T follicular helper cell (primary cell): ENCODE measurements at regions not wholly inside any gene's neighbourhood (a gene's known extent, or its start where the extent isn't known, plus 50 kb on each side); places are given as distances from the start of the nearest gene placed in this dataset.

ENCODE experiments used
- DNase-seq: peaks from one replicate; pipeline ENCODE4 v3.0.0-alpha.2; 2020; ENCODE audit warnings: low read depth

DNA sequence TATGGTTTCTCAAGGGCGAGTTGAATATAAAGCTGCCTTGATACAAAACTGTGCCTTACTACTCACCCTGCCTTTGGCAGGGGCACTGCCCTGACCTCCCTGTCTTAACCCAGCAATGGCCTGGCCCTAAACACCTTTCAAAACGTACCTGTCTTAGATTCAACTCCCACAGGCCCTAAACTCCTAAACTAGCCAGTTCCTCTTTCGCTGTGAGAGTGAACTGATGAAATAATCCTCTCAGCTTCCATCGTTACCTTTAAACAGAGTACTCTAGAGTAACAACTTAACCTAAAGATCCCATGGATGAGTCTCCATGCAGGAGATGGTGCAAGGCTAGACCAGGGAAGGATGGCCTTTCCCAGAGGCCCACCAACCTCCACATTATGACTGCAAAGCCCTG, 133.0 kb upstream of the THBS1 start:
- no peak for DNase-seq

DNA sequence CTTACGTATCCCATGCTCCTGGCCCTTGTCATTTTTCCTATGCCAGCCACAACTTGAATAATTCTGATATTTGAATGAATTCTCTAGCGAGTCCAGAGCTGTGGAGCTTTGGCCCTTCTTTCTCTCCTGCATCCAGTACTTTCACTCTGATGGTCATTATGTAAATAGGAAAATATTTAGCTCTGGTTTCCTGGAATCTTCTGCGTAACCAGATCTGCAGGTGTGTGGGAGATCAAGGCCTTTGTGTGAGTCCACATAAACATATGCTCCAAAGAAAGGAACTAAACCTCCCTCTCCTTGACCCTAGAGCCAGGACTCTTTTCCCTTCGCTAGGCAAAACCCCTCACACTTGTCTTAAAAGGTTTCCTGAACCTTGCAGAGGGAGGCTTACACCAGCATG, 132.5 kb upstream of the THBS1 start:
- no peak for DNase-seq

GRCh38 chr15:39451121-39451688, 129.7 kb upstream of the THBS1 start:
- DNase-seq: no peak

DNA sequence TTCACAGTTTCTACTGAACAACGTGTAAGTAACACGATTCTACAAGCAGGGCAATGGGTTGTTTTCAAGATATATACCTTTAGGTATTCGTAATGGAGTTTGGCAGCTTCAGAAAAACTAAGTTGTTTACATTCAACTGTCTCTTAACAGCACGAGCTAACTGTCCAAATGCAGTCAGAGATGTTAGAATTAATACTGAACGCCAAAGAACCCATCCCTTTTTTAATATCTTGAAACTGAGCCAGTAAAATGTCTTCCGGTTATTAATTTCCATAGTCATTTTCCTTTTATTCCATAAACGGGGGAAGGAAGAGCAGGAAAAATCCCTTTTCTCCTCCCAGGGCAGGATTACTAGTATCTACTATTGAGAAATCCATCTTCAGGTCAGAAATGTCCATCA, 129.0 kb upstream of the THBS1 start:
- DNase-seq: no peak

DNA sequence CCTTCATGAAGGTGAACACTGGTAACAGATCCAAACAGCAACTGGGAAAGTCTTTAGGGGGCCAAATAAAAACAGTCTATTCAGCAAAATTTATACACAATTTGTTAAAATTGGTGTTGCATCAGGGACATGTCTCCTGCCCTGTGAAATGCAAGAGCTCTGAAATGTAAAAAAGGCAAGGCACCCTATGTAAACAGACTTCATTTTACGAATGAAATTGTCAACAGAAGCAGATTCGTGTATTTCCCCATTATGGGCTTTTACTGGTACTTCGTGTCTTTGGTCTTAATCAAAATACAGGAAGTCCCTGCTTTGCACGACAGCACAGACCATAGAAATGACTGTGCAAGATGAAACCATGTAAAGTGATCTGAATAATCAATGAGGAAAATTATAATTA, 127.3 kb upstream of the THBS1 start:
- no peak for DNase-seq

GRCh38 chr15:39454189-39454986, 126.5 kb upstream of the THBS1 start:
- DNase-seq: no peak

- no peak for DNase-seq
Measured at GRCh38 chr15:39455471-39455991, 125.3 kb upstream of the THBS1 start.

GRCh38 chr15:39456159-39456558, 124.7 kb upstream of the THBS1 start:
- DNase-seq: no peak

DNA sequence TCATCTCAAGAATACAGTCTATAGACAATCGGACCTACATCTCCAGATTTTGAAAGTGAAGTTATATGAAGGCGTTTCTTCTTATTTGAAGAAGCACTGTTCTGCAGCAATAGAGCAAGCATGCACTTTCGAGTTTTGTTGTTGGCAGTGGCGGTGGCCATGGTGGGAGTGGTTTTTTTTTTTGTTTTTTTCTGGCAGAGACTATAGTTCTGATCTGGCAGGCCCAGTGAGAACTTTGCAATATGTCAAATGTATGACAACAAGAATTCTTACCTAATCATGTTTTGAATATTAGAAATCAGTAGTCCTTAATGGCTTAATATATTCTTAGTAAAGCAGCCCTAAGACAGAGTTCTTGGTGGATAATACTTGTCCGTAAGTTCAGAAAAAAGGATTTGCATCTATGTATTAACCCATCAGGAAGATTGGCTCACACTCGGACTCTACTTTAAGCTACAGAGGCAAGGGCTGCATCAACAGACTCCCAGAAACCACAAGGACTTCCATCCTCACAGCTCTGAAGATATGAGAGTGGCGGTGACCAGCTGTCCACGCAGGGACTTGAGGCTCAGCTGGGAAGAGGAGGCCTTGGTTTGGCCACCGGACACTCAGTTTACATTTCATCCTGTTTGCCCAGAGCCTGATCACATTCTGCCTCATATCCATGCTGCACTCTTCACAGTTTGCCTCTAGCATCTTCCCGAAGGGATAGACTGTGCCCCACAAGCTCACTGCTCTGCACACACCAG, 124.1 kb upstream of the THBS1 start:
- no peak for DNase-seq

GRCh38 chr15:39458131-39458530, 122.7 kb upstream of the THBS1 start:
- no peak for DNase-seq

DNA sequence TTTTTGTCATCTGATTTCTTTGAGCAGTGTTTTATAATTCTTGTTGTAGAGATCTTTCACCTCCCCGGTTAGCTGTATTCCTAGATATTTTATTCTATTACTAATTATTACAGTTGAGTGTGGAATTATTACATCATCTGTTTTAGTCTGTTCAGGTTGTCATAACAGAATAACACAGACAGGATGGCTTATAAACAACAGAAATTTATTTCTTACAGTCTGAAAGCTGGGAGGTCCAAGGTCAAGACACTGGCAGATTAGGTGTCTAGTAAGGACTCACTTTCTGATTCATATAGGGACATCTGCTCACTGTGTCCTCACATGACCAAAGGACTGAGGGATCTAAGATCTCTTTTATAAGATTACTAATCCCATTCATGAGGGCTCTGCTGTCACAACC, 121.3 kb upstream of the THBS1 start:
- DNase-seq: no peak

- no peak for DNase-seq
Measured at GRCh38 chr15:39460748-39461147, 120.1 kb upstream of the THBS1 start.

GRCh38 chr15:39461536-39462130, 119.2 kb upstream of the THBS1 start:
- no peak for DNase-seq

DNA sequence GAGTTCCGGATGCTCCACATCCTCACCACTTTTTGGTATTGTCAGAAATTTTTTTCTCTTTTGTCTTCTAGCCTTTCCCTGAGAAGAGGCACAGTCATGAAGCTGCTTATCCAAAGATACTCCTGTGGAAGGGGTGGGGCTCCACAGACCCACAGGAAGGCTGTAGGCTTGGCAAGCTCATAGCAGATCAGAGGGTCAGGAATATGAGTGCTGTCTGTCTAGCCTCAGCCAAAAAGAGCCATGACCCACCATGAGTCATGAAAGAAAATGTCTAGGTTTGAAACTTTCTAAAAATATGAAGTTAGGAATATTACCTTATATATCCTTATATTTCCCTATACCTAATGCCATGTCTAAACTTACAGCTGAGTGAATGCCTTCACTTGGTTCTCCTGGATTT, 118.2 kb upstream of the THBS1 start:
- DNase-seq: no peak

DNA sequence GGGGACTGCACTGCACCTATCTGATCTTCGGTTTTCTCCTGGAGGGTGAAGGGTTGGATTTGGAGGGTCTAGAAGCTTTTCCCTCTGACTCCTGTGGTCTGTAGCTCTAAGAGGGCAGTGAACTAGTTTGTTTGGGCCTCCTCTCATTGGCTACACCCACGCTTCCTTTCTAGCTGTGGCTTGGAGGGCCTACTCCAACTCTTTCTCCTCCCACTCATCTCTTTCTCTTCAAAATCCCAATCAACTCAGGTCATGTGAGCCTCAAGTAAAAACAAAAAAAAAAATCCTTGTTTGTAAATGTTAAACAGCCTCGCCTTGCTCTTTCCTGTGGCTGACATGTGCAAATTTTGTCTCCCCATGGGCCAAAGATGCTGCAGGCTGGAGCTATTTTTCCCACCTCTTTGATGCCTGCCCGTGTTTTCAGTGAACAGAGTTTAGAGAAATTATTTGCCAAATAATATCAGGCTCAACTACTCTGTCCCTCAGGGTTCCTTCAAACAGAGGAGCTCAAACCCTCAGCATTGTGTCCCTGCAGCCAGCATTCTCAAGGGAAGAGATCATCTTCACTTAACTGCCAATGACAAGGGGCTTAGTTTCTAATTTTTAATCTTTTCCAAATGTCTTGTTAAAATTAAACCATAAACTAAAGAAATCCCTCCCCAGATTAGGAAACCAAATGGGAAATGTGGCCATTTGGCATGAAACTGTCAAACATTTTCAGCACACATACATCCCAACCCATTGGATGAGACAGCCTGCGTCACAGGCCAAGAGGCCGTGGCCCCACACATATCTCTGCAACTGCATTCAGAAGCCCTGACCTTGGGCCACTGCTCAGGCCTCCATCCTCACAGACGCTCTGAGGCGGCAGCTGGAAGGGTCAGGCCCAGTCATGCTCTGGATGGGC, 114.8 kb upstream of the THBS1 start:
- DNase-seq: no peak

- no peak for DNase-seq
Measured at GRCh38 chr15:39466750-39467105, 114.2 kb upstream of the THBS1 start.

DNA sequence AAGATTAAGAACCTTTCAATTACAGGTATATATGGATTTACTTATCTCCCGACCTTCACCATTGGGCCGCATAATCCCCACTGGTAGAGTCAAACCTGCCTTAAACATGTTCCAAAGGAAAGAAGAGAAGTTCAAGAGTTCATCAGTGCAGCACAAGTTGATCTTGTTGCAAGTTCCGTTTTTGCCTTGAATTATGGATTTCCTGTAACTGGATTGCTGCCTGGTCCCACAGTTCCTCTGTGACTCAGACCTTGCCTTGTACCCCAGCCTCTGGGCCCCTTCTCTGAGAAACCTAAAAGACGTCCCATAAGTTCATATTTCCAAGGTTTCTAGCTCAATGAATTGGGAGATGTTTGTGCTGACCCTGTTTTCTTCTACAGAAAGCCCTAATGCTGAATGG, 112.5 kb upstream of the THBS1 start:
- DNase-seq: no peak

DNA sequence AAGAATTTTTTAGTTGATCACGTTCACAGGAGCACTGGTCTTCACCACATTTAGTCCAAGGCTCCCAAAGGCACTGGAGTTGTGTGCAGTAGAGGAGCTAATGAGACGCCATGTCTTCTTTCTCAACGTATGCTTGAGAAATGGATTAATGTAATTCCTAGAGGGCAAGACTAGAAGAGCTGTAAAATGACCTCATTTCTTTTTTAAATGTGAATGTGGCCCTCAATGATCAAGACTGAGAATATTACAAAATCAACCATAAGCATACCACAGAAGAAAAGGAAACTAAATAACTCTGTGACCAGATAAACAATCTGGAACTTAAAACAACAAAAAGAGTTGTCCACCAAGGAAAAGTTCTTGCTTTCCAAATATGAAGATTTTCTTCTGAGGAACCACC, 112.1 kb upstream of the THBS1 start:
- DNase-seq: no peak

DNA sequence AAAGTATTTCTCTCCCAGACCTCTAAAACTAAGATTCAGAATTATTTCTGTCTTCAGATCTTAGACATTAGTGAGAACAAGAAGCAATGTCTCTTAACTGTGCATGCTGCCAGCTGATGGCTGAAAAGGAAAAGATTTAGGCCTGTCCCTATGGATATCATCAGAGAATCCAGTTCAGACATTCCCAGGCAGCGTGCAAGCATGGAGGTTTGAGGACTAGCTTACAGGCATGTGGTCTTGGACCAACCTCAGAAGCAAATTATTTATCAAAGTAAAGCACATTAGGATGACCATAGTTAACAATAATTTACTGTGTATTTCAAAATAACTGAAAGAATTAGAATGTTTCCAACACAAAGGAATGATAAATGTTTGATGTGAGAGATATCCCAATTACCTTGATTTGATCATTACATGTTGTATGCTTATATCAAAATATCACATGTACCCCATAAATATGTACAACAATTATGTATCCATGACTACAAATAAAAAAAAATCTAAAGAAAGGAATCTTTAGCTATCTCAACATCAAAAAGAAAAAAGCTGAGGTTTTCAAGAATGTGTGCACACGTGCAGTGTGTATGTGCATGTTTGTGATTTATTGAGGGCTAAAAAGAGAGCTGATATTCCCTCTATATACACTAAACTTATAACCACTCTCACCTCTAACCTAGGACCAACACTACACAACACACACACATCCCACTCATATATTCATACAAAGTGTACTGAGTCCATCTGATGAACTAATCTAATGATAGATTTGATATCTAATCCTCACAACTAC, 108.9 kb upstream of the THBS1 start:
- no peak for DNase-seq

DNA sequence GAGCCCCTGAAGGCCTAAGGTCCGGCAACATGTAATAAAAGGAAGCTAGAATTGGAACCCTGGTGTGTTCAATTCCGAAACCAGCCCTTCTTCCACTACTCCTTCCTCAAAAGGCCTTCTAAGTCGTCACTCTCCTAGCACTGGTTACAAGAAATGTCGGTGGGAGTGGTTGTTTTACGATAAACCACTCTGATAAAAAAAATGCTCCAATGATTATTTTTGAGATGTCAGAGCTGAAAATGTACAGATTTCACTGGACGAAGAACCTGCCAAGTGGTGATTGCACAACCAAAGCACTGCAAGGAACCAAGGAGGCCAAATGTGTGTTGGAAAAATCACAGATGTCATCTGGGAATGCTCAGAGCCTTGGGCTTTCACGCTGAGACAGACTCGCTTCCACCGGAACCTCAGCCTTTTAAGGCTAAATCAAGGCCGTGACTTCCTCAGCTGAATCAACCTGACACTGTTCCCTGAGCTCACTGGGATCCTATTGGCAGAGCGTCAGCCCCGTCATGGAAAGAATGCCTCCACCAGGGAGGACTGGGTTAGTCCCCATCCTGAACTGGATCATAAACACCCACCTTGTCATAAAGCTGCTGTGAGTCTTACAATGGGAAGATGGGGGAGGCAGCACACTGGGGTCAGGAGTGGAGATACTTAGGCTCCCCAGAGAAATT, 108.1 kb upstream of the THBS1 start:
- DNase-seq: no peak
